ENCODE measurements at regions not wholly inside any gene's neighbourhood (a gene's known extent, or its start where the extent isn't known, plus 50 kb on each side); places are given as distances from the start of the nearest gene placed in this dataset.

DNA sequence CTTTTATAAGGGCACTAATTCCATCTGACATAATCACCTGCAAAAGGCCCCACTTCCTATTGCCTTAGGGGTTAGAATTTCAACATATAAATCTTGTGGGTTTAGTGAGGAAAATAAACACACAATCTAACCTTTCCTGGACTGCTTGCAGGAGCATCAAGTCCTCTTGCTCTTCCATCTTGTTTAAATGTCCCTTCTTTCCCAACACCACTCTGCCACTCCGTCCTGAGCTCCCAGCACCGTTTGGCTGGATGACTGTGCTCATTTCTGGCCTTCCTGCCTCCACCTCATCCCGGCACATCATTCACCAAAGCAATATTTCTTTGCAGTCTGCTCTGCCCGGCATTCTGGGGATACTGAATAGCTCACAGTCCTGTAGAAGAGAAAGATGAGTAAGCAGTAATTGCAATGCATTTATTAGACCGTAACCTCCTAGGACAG is 247.8 kb downstream of the BCL2 start:
- DNase-seq (ENCODE audit: insufficient read length, low spot score) (no peak), FAIRE-seq (no peak)
- TF ChIP-seq, protein P1, sequence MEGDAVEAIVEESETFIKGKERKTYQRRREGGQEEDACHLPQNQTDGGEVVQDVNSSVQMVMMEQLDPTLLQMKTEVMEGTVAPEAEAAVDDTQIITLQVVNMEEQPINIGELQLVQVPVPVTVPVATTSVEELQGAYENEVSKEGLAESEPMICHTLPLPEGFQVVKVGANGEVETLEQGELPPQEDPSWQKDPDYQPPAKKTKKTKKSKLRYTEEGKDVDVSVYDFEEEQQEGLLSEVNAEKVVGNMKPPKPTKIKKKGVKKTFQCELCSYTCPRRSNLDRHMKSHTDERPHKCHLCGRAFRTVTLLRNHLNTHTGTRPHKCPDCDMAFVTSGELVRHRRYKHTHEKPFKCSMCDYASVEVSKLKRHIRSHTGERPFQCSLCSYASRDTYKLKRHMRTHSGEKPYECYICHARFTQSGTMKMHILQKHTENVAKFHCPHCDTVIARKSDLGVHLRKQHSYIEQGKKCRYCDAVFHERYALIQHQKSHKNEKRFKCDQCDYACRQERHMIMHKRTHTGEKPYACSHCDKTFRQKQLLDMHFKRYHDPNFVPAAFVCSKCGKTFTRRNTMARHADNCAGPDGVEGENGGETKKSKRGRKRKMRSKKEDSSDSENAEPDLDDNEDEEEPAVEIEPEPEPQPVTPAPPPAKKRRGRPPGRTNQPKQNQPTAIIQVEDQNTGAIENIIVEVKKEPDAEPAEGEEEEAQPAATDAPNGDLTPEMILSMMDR (IDR thresholded peaks at IDR 0.05; ENCODE audit: insufficient read depth, missing control alignments), result no peak

DNA sequence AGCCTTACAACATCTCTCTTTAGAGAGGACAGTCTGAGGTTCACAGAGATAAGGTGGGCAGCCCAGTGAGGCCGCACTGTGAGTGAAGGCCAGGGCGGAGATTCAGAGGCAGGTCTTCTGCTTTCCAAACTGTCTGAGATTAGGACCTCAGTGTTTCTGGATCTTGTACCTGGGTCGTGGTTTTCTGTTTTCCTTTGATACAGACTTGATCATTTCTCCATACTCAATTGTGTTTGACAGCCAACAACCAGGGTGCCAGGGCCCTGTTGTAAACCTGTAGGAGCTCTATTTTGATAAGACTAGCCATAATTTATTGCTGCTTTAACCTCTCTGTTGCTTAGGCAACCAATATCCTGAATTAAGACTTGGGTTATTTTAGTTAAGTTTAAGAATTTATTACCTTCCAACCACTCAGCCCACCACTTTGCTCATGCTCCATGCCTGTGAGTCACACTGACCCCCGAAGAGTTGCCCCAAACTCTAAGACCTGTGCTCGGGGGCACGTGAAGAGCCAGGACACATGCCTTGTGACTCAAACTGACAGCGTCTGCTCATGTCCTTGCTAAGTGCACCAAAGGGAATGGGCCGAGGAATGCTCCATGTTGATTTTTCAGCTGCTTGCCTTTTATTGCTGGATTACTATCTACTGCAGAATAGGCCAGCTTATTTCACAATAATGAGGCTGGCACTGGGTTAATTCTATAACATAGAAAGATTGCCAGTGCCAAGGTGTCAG is 248.6 kb downstream of the BCL2 start:
- peak; percentile 81 for FAIRE-seq
- DNase-seq (ENCODE audit: insufficient read length, low spot score), result no peak
- TF ChIP-seq, protein P1 (IDR thresholded peaks at IDR 0.05; ENCODE audit: insufficient read depth, missing control alignments), result no peak

DNA sequence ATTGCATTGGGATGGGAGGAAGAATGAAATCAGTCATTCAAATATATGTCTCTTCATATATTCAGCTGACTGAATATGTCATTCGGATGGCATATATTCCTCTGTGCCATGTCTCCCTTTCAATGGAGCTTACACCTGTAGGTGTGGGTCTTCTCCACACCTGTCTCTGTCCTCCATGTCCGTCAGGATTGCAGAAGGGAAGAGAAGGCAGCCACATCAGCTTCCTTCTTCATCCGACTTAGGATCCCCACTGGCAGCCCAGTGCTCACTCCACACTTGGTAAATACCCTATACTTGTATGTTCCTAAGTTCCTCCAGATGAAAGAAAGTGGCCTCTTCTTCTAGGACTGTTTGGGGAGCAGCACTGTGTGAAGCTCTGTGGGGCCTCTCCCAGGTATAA is 250.1 kb downstream of the BCL2 start:
- TF ChIP-seq, protein P1 (IDR thresholded peaks at IDR 0.05; ENCODE audit: insufficient read depth, missing control alignments), result no peak
- no peak for FAIRE-seq
- DNase-seq (ENCODE audit: insufficient read length, low spot score), result no peak

DNA sequence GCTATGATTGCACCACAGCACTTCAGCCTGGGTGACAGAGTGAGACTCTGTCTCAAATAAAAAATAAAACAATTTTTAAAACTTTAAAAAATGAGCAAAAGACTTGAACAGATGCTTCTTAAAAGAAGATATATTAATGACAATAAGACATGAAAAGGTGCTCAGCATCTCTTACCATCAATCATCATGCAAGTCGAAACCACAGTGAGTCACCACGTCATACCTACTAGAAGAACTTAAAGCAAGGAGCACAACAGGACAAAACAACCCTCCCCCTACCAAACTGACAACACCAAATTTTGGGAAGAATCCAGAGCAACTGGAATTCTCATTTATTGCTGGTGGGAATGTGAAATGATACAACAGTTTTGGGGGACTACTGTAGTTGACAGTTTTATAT is 251.6 kb downstream of the BCL2 start:
- TF ChIP-seq, protein P1 (IDR thresholded peaks at IDR 0.05; ENCODE audit: insufficient read depth, missing control alignments), result no peak
- FAIRE-seq, result no peak
- no peak for DNase-seq (ENCODE audit: insufficient read length, low spot score)

DNA sequence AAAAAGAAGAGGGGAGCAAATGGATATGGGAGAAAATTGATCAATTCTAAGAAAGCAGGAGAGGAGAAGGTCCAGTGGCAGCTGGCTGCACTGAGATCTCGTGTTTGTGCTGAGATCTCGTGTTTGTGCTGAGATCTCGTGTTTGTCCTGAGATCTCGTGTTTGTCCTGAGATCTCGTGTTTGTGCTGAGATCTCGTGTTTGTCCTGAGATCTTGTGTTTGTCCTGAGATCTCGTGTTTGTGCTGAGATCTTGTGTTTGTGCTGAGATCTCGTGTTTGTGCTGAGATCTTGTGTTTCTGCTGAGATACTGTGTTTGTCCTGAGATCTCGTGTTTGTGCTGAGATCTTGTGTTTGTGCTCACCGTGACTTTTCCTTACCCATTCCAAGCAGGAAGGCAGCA is 254.4 kb downstream of the BCL2 start:
- DNase-seq (ENCODE audit: insufficient read length, low spot score) (no peak), FAIRE-seq (peak; percentile 98)
- TF ChIP-seq, protein P1 (IDR thresholded peaks at IDR 0.05; ENCODE audit: insufficient read depth, missing control alignments), result no peak

DNA sequence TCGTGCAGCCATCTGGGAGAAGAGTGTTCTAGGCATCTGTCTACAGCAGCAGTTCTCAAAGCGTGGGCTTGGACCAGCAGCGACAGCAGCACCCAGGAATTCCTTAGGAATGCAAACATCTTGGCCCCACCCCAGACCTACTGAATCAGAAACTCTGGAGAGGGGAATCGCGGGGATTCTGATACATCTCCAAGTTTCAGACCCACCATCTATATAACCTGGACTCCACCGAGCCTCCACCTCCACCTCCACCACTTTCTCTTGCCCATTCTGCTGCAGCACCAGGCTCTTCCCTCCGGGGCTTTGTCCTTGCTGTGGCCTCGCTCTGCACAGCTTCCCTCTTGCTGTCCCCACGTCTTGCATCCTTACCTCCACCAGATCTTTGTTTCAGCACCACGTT is 256.4 kb downstream of the BCL2 start:
- DNase-seq (ENCODE audit: insufficient read length, low spot score) (no peak), FAIRE-seq (no peak)
- TF ChIP-seq, protein P1 (IDR thresholded peaks at IDR 0.05; ENCODE audit: insufficient read depth, missing control alignments), result no peak

DNA sequence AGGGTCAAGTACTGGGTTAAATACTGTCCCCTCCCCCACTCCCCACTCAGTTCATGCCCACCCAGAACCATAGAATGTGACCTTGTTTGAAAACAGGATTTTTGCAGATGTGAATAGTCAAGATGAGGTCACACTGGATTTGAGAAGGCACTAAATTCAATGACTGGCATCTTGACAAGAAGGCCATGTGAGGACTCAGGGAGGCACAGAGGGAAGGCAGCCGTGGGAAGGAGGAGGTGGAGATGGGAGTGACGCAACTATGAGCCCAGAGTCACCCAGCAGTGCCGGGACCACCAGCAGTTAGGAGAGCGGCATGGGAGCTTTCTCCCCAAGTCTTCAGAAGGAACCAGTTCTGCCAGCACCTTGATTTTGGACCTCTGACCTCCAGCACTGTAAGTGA is 257.3 kb downstream of the BCL2 start:
- DNase-seq (ENCODE audit: insufficient read length, low spot score) (no peak), FAIRE-seq (no peak)
- TF ChIP-seq, protein P1 (IDR thresholded peaks at IDR 0.05; ENCODE audit: insufficient read depth, missing control alignments), result no peak

All from D721Med (cell line).